Hippocampal formation (tissue), 2 donors: ENCODE measurements at regions not wholly inside any gene's neighbourhood (a gene's known extent, or its start where the extent isn't known, plus 50 kb on each side); places are given as distances from the start of the nearest gene placed in this dataset.
"Not testable (repeated sequence)": the region's sequence is repeated elsewhere in the genome, so short reads cannot be mapped to it uniquely, and the experiment has no call there.

Experiments
- DNase-seq, 2 donors: peaks; one replicate each; lab custom pipeline; 2025; lab: John Stamatoyannopoulos, UW

- DNase-seq: no peak
Observed at GRCh38 chrX:131356725-131357124, 67.6 kb upstream of the IGSF1 start.

GRCh38 chrX:131359611-131360010 is 70.5 kb upstream of the IGSF1 start:
- DNase-seq: no peak

- DNase-seq: no peak
Observed at GRCh38 chrX:131365766-131366165, 76.7 kb upstream of the IGSF1 start.

- peak in 1 of 2 donors; percentile 9 for DNase-seq
Observed at GRCh38 chrX:131366407-131366806, 77.3 kb upstream of the IGSF1 start.

GRCh38 chrX:131388293-131388692 is 99.2 kb upstream of the IGSF1 start:
- DNase-seq: no peak

GRCh38 chrX:131392666-131393065 is 103.6 kb upstream of the IGSF1 start:
- no peak for DNase-seq

GRCh38 chrX:131393426-131393825 is 104.3 kb upstream of the IGSF1 start:
- no peak for DNase-seq

GRCh38 chrX:131394384-131394783 is 105.3 kb upstream of the IGSF1 start:
- no peak for DNase-seq

GRCh38 chrX:131397891-131398290 is 108.8 kb upstream of the IGSF1 start:
- no peak for DNase-seq

GRCh38 chrX:131399678-131400428 is 110.7 kb upstream of the IGSF1 start:
- no peak for DNase-seq

GRCh38 chrX:131402124-131402811 is 113.2 kb upstream of the IGSF1 start:
- no peak for DNase-seq

GRCh38 chrX:131405497-131405896 is 116.4 kb upstream of the IGSF1 start:
- DNase-seq: no peak

- no peak for DNase-seq
Observed at GRCh38 chrX:131424895-131425294, 119.0 kb upstream of the OR13H1 start.

GRCh38 chrX:131430465-131430864 is 113.4 kb upstream of the OR13H1 start:
- not testable (repeated sequence) for DNase-seq

- no peak for DNase-seq
Observed at GRCh38 chrX:131441033-131441432, 102.8 kb upstream of the OR13H1 start.

- no peak for DNase-seq
Observed at GRCh38 chrX:131445955-131446354, 97.9 kb upstream of the OR13H1 start.

GRCh38 chrX:131461855-131462254 is 82.0 kb upstream of the OR13H1 start:
- DNase-seq: not testable (repeated sequence)

- not testable (repeated sequence) for DNase-seq
Observed at GRCh38 chrX:131473809-131474208, 70.1 kb upstream of the OR13H1 start.

- DNase-seq: no peak
Observed at GRCh38 chrX:131477498-131477897, 66.4 kb upstream of the OR13H1 start.
